CD14-positive monocyte (primary cell): ENCODE measurements at regions not wholly inside any gene's neighbourhood (a gene's known extent, or its start where the extent isn't known, plus 50 kb on each side); places are given as distances from the start of the nearest gene placed in this dataset.

Experiments
- DNase-seq, 3 donors: peaks; one replicate each; pipeline ENCODE4 v3.0.0-alpha.2; 2011 to 2022
- H2AFZ ChIP-seq: 2 replicates; pipeline ENCODE4 v1.6.0; 2012; ENCODE audit warnings: mild to moderate bottlenecking, low read depth, low read length, inconsistent platforms; ENCODE audit not compliant: insufficient read depth, poor library complexity, severe bottlenecking
- H3K27ac ChIP-seq, 2 donors: 1 replicate in 1 of 2; 2 replicates in 1 of 2; pipeline ENCODE4 v1.5.1; 2012 to 2013; ENCODE audit warnings: low read length in 2 of 2, control low read depth in 1 of 2, inconsistent platforms in 1 of 2, low read depth in 1 of 2, mild to moderate bottlenecking in 1 of 2
- H3K27me3 ChIP-seq, 2 donors: one replicate each; pipeline versions ENCODE4 v1.6.0 to v1.6.1; 2011 to 2013; ENCODE audit warnings: low read length in 2 of 2; ENCODE audit not compliant: control insufficient read depth in 2 of 2, insufficient read depth in 2 of 2
- H3K36me3 ChIP-seq, 2 donors: replicated peaks in 1 of 2; 1 replicate in 1 of 2; 2 replicates in 1 of 2; pipeline versions ENCODE4 v1.5.1 to v1.6.1; 2012 to 2013; ENCODE audit warnings: low read length in 2 of 2, control low read depth in 1 of 2, inconsistent platforms in 1 of 2, mild to moderate bottlenecking in 1 of 2; ENCODE audit not compliant: insufficient read depth in 2 of 2, control insufficient read depth in 1 of 2
- H3K4me1 ChIP-seq, 2 donors: 1 replicate in 1 of 2; 2 replicates in 1 of 2; pipeline versions ENCODE4 v1.5.1 to v1.6.1; 2012 to 2013; ENCODE audit warnings: low read length in 2 of 2, control low read depth in 1 of 2, inconsistent platforms in 1 of 2, mild to moderate bottlenecking in 1 of 2, moderate library complexity in 1 of 2; ENCODE audit not compliant: insufficient read depth in 2 of 2, control insufficient read depth in 1 of 2
- H3K4me2 ChIP-seq: replicated peaks from 2 replicates; pipeline ENCODE3; 2012; ENCODE audit warnings: low read length, moderate library complexity, mild to moderate bottlenecking; ENCODE audit not compliant: poor library complexity, severe bottlenecking; ENCODE audit errors: extremely low read depth
- H3K4me3 ChIP-seq, 3 experiments: fragments of 200-600 bp in 1 of 3; sonication (generic) in 1 of 3; replicated peaks in 1 of 3; 1 replicate in 2 of 3; 2 replicates in 1 of 3; pipeline ENCODE4 v1.5.1; 2011 to 2013; ENCODE audit warnings: low read length in 3 of 3, mild to moderate bottlenecking in 3 of 3, control low read depth in 2 of 3, low read depth in 2 of 3, inconsistent platforms in 1 of 3, moderate library complexity in 1 of 3
- H3K79me2 ChIP-seq: 2 replicates; pipeline ENCODE4 v1.6.0; 2012; ENCODE audit warnings: mild to moderate bottlenecking, control low read depth, inconsistent platforms, low read length, moderate library complexity; ENCODE audit not compliant: insufficient read depth
- H3K9ac ChIP-seq: 2 replicates; pipeline ENCODE4 v1.6.0; 2017; ENCODE audit warnings: low read length, mild to moderate bottlenecking; ENCODE audit not compliant: insufficient read depth, poor library complexity, severe bottlenecking
- H3K9me3 ChIP-seq, 2 donors: replicated peaks in 1 of 2; 1 replicate in 1 of 2; 2 replicates in 1 of 2; pipeline versions ENCODE4 v1.5.1 to v1.6.1; 2012 to 2013; ENCODE audit warnings: low read length in 2 of 2, control low read depth in 1 of 2; ENCODE audit not compliant: control insufficient read depth in 1 of 2, insufficient read depth in 1 of 2
- H4K20me1 ChIP-seq: 2 replicates; pipeline ENCODE4 v1.6.0; 2012; ENCODE audit warnings: mild to moderate bottlenecking, low read length, control low read depth, moderate library complexity; ENCODE audit not compliant: insufficient read depth
- H3K27ac Mint-ChIP-seq, 7 donors: one replicate each; pipeline ENCODE4 v1.8.0; 2020; ENCODE audit warnings: mild to moderate bottlenecking in 7 of 7, mixed read lengths in 7 of 7, moderate library complexity in 6 of 7, inconsistent platforms in 2 of 7
- H3K27me3 Mint-ChIP-seq, 3 donors: one replicate each; pipeline ENCODE4 v1.8.0; 2021 to 2022; ENCODE audit warnings: low read depth in 3 of 3, mild to moderate bottlenecking in 3 of 3, mixed read lengths in 3 of 3, moderate library complexity in 3 of 3, inconsistent platforms in 1 of 3
- H3K36me3 Mint-ChIP-seq, 2 donors: one replicate each; pipeline ENCODE4 v1.8.0; 2020; ENCODE audit warnings: mixed read lengths in 2 of 2, inconsistent platforms in 1 of 2, mild to moderate bottlenecking in 1 of 2
- H3K4me1 Mint-ChIP-seq: one replicate; pipeline ENCODE4 v1.8.0; 2020; ENCODE audit warnings: mild to moderate bottlenecking, mixed read lengths
- H3K4me3 Mint-ChIP-seq, 2 donors: one replicate each; pipeline ENCODE4 v1.8.0; 2020; ENCODE audit warnings: mild to moderate bottlenecking in 2 of 2, mixed read lengths in 2 of 2, moderate library complexity in 1 of 2
- H3K9me3 Mint-ChIP-seq, 7 donors: one replicate each; pipeline ENCODE4 v1.8.0; 2020 to 2022; ENCODE audit warnings: mixed read lengths in 7 of 7, mild to moderate bottlenecking in 6 of 7, moderate library complexity in 6 of 7, inconsistent platforms in 2 of 7
- WGBS: methylation state at CpG from one replicate; pipeline ENCODE4 v1.1.5; 2013; ENCODE audit warnings: missing lambda C conversion rate; ENCODE audit not compliant: insufficient coverage; 5-methylcytosine and 5-hydroxymethylcytosine counted together
- intact Hi-C, 2 donors: fragments of 100-400 bp; cut with micrococcal nuclease; formaldehyde crosslinking; loops; one replicate each; pipeline versions ENCODE4 v1.15.0 to v1.15.1; 2023
- TF ChIP-seq, protein P1 (sequence below): fragments of 200-600 bp; IDR thresholded peaks from one replicate; pipeline ENCODE4 v1.8.0; 2022; ENCODE audit warnings: antibody characterized with exemption, mild to moderate bottlenecking

DNA sequence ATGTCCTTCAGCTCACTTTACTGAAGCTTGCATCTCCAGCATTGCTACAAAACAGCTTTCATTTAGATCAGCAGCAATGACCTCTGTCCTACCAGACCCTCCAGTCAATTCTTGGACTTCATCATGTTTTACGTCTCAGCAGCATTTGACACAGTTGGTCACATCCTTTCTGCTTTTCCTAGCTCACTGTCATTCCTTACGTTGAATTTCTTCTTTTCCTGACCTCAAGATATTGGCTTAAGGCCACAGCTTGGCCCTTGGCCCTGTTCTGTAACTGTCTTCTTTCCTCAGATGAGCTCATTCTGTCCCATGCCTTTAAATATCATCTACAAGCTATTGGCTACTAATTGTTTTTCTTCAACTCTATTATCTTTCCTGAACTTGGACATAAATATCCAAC, 576.2 kb upstream of the KCNMB2 start:
- Histone ChIP-seq H3K36me3 (no peaks in the 10 kb centered on the region), H3K27me3 (no peaks in the 10 kb centered on the region), H3K4me1 (no peaks in the 10 kb centered on the region), H3K4me3 (no peak overlapping the region), H3K27ac (no peak overlapping the region), H2AFZ (no peak overlapping the region), H3K9ac (no peak overlapping the region), H3K9me3 (no peaks in the 10 kb centered on the region), H3K79me2 (no peaks in the 10 kb centered on the region), H3K4me2 (no peak overlapping the region), H4K20me1 (no peaks in the 10 kb centered on the region)
- no peak overlapping the region for H3K4me3 Mint-ChIP-seq
- no peaks in the 10 kb centered on the region for H3K36me3 Mint-ChIP-seq
- TF ChIP-seq, protein P1, sequence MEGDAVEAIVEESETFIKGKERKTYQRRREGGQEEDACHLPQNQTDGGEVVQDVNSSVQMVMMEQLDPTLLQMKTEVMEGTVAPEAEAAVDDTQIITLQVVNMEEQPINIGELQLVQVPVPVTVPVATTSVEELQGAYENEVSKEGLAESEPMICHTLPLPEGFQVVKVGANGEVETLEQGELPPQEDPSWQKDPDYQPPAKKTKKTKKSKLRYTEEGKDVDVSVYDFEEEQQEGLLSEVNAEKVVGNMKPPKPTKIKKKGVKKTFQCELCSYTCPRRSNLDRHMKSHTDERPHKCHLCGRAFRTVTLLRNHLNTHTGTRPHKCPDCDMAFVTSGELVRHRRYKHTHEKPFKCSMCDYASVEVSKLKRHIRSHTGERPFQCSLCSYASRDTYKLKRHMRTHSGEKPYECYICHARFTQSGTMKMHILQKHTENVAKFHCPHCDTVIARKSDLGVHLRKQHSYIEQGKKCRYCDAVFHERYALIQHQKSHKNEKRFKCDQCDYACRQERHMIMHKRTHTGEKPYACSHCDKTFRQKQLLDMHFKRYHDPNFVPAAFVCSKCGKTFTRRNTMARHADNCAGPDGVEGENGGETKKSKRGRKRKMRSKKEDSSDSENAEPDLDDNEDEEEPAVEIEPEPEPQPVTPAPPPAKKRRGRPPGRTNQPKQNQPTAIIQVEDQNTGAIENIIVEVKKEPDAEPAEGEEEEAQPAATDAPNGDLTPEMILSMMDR, result no peak
- DNase-seq, result no peak
- peaks cover 0 to 1% (median 0%) of the 10 kb centered on the region in 7 donors for H3K9me3 Mint-ChIP-seq
- intact Hi-C loops, result no loop called here
- peaks cover 0 to 2% (median 0%) of the 10 kb centered on the region in 3 donors for H3K27me3 Mint-ChIP-seq
- peaks cover 4% of the 10 kb centered on the region for H3K4me1 Mint-ChIP-seq
- no peak overlapping the region for H3K27ac Mint-ChIP-seq
- WGBS, result 59% methylated on average over 2 of the region's 2 CpGs

GRCh38 chr3:177960722-177961121, 575.5 kb upstream of the KCNMB2 start:
- Mint-ChIP-seq H3K4me1 (peaks cover 4% of the 10 kb centered on the region), H3K4me3 (no peak overlapping the region), H3K27me3 (peaks cover 0 to 2% (median 0%) of the 10 kb centered on the region in 3 donors), H3K9me3 (peaks cover 0 to 2% (median 0%) of the 10 kb centered on the region in 7 donors), H3K36me3 (no peaks in the 10 kb centered on the region), H3K27ac (peak overlapping the region in 1 of 7 donors; percentile 57)
- H3K27me3 ChIP-seq, result no peaks in the 10 kb centered on the region
- no peaks in the 10 kb centered on the region for H3K36me3 ChIP-seq
- no peaks in the 10 kb centered on the region for H3K9me3 ChIP-seq
- H3K4me1 ChIP-seq, result no peaks in the 10 kb centered on the region
- TF ChIP-seq, protein P1, result no peak
- H3K27ac ChIP-seq, result no peak overlapping the region
- H4K20me1 ChIP-seq, result no peaks in the 10 kb centered on the region
- no peak overlapping the region for H3K4me3 ChIP-seq
- no peak overlapping the region for H3K9ac ChIP-seq
- peak in 2 of 3 donors; percentile 5 to 7 for DNase-seq
- intact Hi-C loops, result no loop called here
- H3K79me2 ChIP-seq, result no peaks in the 10 kb centered on the region
- H2AFZ ChIP-seq, result no peak overlapping the region
- no peak overlapping the region for H3K4me2 ChIP-seq
